NCI-H2196 treated with DMSO at 0.1 percent for 48 hours (cell line): ENCODE measurements at regions not wholly inside any gene's neighbourhood (a gene's known extent, or its start where the extent isn't known, plus 50 kb on each side); places are given as distances from the start of the nearest gene placed in this dataset.
"Not testable (repeated sequence)": the region's sequence is repeated elsewhere in the genome, so short reads cannot be mapped to it uniquely, and the experiment has no call there.

Experiments used
- DNase-seq: peaks from one replicate; lab custom pipeline; 2025; ENCODE audit not compliant: unreplicated experiment; lab: John Stamatoyannopoulos, UW

DNA sequence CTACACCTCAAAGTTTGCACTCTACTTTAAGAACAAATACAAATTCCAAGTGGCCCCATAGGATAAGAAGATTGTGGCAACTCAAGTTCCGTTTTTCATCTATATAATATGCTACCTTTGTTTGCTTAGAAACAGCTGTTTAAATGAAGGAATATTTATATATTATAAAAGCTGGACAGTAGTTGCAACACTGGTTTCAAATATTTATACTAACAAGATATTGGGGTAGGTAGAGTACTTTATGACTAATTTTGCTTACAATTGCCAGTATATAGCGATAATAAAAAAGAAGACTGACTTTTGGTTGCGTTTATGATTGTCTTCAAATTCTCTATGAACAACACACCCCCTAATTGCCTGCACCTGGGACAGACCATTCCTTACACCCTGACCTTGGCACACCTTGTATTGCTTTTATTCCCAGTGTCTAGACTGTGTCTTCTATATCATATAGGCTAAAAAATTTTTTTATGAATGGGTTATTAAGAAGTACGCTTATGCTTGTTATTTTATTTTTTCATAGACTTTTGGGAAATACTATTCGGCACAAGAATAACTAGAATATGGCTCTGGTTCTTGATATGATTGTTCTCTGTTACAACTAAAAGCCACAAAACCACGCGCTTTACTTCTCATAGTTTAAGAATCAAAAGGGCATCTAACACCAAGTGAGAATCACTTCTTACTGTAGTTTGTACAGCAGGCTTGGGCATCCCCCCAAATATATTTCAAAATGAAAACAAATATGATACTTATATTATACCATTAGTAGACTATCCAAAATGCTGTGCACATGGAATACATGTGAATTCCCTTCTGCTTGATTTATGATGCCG is 455.4 kb upstream of the DCN start:
- DNase-seq: no peak

DNA sequence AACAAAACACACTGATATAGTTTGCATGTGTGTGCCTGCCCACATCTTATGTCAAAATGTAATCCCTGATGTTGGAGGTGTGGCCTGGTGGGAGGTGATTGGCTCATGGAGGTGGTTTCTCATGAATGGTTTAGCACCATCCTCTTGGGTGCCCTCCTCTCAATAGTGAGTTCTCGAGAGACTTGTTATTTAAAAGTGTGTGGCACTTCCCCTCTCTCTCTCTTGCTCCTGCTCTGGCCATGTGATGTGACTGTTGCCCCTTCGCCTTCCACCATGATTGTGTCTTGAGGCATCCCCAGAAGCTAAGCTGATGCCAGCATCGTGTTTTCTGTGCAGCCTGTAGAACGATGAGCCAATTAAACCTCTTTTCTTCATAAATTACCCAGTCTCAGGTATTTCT is 454.1 kb upstream of the DCN start:
- DNase-seq: no peak

DNA sequence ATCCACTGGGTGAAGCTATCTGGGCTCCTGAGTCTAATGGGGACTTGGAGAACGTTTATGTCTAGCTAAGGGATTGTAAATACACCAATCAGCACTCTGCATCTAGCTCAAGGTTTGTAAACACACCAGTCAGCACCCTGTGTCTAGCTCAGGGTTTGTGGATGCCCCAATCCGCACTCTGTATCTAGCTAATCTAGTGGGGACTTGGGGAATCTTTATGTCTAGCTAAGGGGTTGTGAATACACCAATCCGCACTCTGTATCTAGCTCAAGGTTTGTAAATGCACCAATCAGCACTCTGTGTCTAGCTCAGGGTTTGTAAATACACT is 451.7 kb upstream of the DCN start:
- DNase-seq: not testable (repeated sequence)

DNA sequence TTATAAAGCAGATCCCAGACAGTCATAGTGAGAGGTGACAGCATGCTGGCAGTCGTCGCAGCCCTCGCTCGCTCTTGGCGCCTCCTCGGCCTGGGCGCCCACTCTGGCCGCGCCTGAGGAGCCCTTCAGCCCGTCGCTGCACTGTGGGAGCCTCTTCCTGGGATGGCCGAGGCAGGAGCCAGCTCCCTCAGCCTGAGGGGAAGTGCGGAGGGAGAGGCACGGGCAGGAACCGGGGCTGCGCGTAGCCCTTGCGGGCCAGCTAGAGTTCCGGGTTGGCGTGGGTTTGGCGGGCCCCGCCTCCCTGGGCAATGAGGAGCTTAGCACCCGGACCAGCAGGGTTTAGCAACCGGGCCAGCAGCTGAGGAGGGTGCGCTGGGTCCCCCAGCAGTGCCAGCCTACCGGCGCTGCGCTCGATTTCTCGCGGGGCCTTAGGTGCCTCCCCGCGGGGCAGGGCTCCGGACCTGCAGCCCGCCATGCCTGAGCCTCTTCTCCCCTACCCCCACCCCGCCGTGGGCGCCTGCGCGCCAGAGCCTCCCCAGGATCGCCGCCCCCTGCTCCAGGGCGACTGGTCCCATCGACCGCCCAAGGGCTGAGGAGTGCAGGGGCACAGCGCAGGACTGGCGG is 451.2 kb upstream of the DCN start:
- no peak for DNase-seq

DNA sequence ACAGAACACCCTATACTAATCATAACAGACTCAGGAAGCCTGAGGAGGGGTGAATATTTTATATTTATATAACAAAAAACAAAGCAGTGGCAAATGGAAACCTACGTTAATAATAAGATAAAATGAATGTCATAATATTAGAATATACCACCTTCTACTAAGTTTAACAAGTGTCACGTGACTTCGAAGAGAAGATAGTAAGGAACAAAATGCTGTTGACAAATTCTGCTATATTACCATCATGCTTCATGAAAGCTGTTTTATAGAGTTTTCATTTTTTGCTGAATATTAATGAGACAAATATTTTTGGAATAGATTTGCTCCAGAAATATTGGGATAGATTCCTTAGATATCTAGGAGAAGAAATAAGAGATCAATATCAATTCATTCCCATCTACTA is 450.6 kb upstream of the DCN start:
- DNase-seq: no peak

DNA sequence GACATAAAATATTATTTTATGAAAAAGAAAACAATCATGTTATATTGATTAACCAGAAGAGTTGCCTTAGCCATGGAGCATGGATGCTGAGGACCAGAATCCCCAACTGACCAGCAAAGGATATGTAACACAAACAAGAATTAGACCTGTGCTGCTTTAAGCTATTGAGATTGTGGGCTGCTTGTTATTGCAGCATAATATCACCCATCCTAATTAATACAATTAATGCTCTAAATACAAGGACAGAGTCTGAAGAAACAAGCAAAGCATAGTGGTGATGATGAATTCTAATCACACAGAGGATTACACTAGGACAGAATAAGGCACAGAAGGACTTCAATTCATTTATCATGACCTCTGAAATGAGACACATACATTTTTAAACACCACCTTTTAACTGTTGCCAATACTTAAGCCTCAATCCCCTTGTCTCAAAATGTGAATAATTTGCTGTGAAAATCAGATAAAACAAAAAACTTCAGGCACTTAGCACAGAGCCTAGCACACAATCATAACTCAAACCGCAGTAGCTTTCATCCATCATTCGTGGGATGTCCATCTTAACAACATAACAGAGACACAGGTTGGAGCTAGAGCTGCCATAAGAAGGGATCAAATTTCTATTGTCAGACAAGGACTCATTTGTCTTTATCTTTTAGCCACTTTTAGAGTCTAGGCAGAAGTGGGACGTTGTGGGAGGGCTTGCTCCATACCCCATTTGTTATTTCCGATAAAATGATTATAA is 449.6 kb upstream of the DCN start:
- no peak for DNase-seq

DNA sequence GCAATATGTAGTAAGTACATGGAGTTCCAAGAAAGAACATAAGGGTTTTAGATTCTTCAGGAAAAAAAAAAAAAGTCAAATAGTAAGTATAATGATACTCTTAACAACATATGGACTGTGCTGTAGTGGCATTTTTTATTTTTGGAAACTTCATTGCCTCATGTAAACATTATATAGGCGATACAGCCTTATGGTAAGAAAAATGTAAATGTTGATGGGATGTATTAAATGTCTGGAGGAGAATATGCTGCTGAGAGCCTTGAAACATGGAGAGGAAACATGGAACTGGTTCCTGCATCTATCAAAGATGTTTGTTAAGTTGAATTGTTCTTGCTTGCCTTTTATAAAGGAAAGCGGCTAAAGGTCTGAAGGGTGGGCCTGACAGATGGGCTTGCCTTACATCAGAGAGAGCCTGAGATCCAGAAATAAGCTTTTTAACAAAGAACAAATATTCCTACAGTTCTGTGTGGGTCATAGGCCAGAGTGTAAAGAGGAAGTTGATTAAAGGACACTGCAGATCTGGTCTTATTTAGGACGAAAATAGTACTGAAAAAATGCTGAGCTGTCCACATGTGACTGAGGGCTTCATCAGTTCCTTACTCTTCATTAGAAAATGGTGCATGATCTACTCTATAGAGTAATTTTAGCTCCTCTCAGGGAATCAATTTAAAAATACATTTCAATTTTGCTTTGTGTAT is 448.1 kb upstream of the DCN start:
- DNase-seq: no peak

DNA sequence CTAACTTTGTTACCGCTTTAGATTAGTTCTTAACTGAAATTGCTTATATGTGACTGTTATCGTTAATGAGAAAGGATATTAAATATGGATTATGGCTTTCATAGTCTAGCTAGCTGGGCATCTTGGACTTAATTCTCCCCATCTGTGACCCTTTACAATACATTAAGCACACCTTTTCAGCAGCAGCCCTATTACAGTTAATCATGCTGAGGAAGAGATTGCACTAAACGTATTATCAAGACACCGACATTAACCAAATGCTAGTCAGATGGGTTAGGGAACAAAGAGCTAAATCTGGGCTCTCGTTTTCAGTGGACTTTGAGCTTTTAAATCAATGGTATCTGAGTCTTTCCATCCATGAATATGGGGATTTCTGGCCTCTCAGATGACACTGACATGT is 447.5 kb upstream of the DCN start:
- no peak for DNase-seq

DNA sequence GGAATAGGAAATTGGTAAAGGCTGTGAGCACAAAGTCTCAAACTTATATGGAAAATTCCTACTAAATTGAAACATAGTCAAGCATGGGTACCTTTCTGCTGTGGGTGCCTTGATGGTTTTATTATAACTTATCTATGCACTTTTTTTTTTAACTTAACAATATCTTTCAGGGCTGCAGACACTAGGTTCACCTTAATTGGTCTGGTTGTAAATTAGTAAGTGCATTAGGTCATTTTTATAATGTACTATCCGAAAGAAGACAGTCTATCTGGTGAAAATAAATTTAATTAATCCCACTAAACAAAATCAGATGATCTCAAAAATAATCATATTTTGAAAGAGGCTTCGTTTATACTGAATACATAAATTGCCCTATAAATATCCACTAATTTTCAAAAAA is 446.8 kb upstream of the DCN start:
- no peak for DNase-seq

DNA sequence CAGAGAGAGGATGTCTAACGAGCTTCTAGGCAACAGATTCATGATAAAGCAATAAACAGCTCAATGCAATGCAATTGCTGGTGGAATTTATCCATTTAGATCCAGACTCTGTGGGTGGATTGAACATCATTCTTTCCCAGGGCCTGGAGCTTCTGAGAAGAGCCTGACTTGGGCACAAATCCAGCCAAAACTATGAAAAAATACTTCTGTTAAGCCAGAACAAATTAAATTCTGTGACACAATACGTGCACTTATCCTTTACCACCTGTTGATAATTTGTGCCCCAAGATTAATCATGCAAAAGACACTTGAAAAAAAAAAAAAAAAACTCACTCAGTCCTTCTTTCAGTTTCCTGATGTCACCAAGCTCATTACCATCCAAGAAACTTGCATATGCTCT is 446.0 kb upstream of the DCN start:
- no peak for DNase-seq

DNA sequence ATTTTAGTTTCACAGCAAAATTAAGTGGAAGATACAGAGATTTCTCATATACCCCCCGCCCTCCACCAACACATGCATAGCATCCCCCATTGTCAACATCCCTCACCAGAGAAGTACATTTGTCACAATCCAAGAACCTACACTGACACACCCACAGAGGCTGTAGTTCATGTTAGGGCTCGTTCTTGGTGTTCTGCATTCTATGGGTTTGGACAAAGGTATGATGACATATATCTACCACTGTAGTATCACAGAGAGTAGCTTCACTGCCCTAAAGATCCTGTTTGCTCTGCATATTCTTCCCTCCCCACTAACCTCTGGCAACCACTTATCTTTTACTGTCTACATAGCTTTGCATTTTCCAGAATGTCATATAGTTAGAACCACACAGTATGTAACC is 444.6 kb upstream of the DCN start:
- no peak for DNase-seq

DNA sequence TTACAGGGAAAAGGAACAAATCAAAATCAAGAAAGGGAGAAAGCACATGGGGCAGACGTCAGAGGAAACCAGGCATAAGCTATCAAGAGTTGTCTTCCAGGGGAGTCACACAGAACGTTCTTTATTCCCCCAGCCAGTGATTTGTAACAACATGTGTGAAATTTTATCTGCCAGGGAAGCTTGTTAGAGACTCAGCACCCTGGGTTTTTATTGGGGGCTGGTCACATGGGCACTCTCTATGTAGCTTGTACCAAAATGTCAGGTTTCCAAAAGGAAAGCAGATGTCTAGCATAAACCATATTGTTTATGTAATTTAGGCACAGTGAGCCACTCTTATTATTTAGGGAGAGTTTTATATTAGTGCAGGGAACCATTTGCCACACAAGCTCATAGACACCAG is 440.4 kb upstream of the DCN start:
- DNase-seq: no peak

DNA sequence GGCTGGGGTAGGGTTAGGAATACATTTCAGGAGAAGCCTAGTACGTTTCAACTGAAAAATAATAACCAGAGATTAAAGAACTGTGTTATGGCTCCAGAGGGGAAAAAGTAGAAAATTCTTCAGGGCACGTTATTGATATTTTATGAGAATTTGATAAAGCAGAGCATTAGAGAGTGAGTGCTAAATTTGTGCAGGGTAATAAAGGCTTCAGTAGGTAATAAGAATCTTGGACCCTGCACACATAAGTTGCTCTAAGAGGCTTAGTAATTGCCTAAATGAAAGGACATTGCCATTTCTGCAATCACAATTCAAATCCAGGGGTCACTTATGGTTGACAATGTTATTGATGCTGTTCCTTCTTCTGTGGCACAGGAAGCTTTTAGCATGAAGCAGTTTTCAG is 439.4 kb upstream of the DCN start:
- no peak for DNase-seq

DNA sequence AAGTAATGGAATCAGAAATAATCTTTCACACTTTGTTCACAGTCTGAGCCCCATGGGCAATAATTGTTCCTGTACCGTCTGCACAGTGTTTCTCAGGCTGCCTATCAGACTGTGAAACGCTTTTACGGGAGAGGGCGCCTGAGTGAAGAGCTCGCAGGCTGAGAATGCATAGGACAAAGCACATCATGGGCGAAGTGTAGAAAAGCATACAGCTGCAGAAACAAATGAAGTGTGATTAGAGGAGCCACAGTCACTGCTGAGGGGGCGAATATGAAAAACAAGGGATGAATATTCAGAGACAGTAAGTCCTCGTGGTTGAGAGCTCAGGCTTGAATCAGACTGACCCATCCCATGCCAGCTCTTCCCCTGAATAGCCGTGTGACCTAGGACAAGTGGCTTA is 438.4 kb upstream of the DCN start:
- no peak for DNase-seq

DNA sequence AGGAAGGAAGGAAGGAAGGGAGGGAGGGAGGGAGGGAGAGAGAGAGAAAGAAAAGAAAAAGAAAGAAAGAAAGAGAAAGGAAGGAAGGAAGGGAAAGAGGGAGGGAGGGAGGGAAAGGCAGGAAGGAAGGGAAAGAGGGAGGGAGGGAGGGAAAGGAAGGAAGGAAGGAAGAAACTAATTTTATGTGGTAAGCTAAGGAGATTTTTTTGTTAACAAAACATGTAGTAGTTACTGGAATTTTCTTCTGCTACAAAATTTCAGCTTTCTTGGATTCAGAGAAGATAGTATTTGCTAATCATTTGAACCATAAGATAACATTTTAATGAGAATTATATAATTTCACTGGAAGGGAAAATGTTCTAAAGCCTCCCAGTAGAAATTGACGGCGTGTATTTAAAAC is 437.8 kb upstream of the DCN start:
- DNase-seq: no peak

DNA sequence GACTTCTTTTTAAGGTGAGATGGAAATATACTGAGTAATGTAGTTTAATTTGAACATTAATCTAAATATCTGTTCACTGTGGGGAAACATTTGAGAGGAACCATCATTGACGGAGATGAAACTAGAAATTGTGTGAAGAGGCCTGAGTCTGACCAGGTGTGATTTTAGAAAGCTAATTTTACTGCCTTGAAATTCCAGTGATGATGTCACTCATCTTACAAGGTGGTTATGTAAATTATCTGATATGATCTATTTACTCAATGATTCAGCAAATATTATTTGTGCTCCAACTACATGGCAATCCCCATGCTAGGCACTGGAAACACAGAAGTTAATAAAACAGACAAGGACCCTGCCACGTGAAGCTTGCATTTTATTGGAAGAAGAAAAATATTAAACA is 435.7 kb upstream of the DCN start:
- DNase-seq: no peak

DNA sequence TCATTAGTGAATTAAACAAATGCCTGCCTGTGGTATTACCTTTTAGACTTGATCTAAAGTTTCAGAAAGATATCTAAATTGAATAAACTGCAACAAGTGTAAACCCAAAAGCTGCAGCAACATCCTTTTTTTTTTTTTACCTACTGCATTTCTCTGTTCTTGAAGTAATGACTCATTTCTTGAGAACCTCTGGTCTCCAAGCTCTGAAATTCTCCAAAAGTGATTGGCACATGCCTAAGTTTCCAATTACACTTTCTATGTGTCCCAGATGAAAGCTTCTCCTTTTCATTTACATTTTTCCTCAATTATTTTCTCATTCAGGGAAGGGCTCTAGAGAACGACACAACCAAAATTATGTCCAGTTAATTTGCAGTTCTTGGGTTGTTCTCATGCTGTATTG is 435.2 kb upstream of the DCN start:
- no peak for DNase-seq

DNA sequence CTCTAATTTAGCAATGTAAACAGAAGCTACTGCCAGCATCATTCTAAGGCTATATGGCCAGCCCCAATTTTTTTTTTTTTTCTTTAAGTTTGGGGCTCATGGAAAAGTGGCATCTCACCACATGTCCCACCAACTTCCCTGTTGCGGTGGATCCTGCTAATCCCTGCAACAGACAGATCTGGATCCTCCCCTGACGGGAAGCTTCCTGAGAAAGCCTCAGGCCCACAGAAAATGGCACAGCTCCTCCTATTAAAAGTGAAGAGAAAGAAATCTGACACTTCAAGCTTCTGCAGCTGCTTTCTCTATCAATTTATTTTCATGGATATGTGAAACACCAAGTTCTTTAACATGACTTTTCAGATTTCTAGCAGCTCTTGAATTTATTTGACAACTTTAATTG is 433.8 kb upstream of the DCN start:
- no peak for DNase-seq

DNA sequence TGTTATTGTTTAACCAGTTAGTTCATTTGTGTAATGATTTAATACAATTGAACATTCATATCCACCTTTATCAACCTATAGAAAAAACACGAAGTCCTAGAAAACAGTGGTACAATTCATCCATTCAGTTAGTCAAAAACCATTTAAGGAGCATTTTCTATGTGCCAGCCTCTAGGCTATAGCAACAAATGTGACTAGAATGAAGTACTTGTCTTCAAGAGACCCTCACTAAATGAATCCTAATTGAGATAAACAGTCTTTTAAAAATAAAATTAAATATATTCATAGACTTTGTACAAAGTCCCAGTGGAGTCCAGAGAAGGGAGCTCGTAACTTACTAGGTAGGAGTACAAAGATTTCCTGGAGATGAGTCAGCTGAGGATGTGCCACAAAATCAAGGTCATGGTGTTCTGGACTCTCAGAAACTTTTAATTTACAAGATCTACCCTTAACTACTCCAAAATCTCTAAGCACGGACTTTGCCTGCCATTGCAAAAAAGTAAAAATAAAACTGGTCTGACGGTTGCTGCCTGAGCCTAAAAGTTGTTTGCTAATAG is 430.7 kb upstream of the DCN start:
- no peak for DNase-seq

DNA sequence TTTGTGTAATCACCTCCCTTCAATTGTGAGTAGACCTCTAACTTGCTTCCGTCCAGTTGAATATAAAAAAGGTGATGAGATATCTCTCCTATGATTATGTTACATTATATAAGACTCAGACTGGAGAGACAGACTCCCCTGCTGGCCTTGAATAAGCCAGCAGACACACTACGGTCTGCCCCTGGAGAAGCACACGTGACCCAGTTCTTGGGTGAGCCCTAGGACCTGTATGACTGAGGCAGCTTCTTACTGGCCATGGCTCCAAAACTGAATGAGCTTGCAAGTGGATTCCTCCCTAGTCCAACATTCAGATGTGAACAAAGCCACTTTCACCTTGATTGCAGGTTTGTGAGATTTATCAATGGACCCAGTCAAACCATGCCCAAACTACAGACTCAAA is 427.9 kb upstream of the DCN start:
- no peak for DNase-seq

DNA sequence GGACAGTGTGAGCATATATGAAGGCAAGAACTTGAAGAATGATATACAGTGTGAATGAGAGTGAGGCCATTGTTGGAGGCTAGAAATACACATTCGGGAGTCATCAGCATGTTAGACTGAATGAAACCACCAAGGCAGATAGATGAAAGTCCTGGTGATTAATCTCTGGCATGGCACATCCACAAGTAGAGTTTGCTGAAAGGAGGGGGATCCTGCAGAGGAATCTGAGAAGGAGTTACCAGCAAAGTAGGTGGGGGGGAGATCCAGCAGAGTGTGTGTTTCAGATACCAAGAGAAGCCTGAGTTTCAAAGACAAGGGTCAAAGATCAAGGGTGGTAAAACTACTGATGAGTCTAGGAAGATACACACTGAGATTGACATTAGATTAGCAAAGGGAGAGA is 426.7 kb upstream of the DCN start:
- no peak for DNase-seq

DNA sequence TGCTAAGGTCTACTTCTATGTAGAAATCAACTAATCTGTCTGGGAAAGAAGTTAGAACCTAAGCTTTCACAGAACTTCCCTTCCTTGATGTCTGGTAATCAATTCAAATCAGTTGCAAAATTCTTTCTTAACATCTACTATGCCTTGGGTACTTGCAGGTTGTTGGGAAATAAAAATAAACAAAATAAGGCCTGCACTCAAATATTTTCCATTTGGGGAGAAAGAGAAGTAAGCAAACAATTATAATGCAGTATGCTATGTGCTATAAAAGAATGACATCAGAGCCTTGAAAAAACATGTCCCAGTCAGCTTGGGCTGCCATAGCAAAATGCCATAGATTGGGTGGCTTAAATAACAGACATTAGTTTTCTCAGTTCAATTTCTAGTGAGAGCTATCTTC is 425.9 kb upstream of the DCN start:
- no peak for DNase-seq
